WTC11 (cell line): ENCODE measurements at regions not wholly inside any gene's neighbourhood (a gene's known extent, or its start where the extent isn't known, plus 50 kb on each side); places are given as distances from the start of the nearest gene placed in this dataset.

Source experiments
- ATAC-seq: fragments of 200-7000 bp; cut with Tn5 transposase; 2 replicates; pipeline ENCODE4 v1.10.0; 2021; ENCODE audit warnings: mild to moderate bottlenecking, moderate library complexity
- CTCF ChIA-PET: fragments of 300-600 bp; sonication (Branson Sonifier 250); formaldehyde crosslinking; loops from one replicate; lab custom pipeline; 2021; ENCODE audit warnings: antibody characterized with exemption; lab: Charles Lee
- POLR2A ChIA-PET: fragments of 350-600 bp; sonication (Branson Sonifier 250); formaldehyde crosslinking; loops from one replicate; lab custom pipeline; 2021; ENCODE audit warnings: antibody characterized with exemption; lab: Charles Lee
- DNase-seq: peaks from one replicate; pipeline ENCODE4 v3.0.0; 2021; ENCODE audit warnings: low spot score
- H3K27ac Mint-ChIP-seq: 2 replicates; pipeline ENCODE4 v1.8.0; 2021; ENCODE audit warnings: mixed read lengths
- H3K27me3 Mint-ChIP-seq: 2 replicates; pipeline ENCODE4 v1.8.0; 2021; ENCODE audit warnings: low read depth, mild to moderate bottlenecking, moderate library complexity, mixed read lengths
- H3K36me3 Mint-ChIP-seq: 2 replicates; pipeline ENCODE4 v1.8.0; 2021; ENCODE audit warnings: mixed read lengths
- H3K4me1 Mint-ChIP-seq: 2 replicates; pipeline ENCODE4 v1.8.0; 2022; ENCODE audit warnings: mixed read lengths
- H3K4me3 Mint-ChIP-seq: 2 replicates; pipeline ENCODE4 v1.8.0; 2021; ENCODE audit warnings: mild to moderate bottlenecking, moderate library complexity, mixed read lengths
- H3K9me3 Mint-ChIP-seq: 2 replicates; pipeline ENCODE4 v1.8.0; 2021; ENCODE audit warnings: mixed read lengths
- CBFB ChIP-seq: sonication (generic); formaldehyde crosslinking; IDR thresholded peaks from 2 replicates; pipeline ENCODE4 v1.8.1; 2022; ENCODE audit warnings: mild to moderate bottlenecking, low read depth, missing genetic modification reagents
- ESRRA ChIP-seq: sonication (generic); formaldehyde crosslinking; IDR thresholded peaks from 2 replicates; pipeline ENCODE4 v1.8.1; 2022; ENCODE audit warnings: mild to moderate bottlenecking, missing genetic modification reagents, borderline replicate concordance
- ETV6 ChIP-seq: sonication (generic); formaldehyde crosslinking; IDR thresholded peaks from 2 replicates; pipeline ENCODE4 v1.8.1; 2022; ENCODE audit warnings: mild to moderate bottlenecking, missing genetic modification reagents
- FOXJ3 ChIP-seq: sonication (generic); formaldehyde crosslinking; IDR thresholded peaks from 2 replicates; pipeline ENCODE4 v1.9.0; 2021; ENCODE audit warnings: missing genetic modification reagents, mild to moderate bottlenecking, borderline replicate concordance
- IRF1 ChIP-seq: sonication (generic); formaldehyde crosslinking; IDR thresholded peaks from 2 replicates; pipeline ENCODE4 v1.8.0; 2023; ENCODE audit warnings: missing genetic modification reagents
- OVOL2 ChIP-seq: fragments of 250-450 bp; sonication (Bioruptor Pico); IDR thresholded peaks from 2 replicates; pipeline ENCODE4 v1.9.0; 2021; ENCODE audit warnings: mild to moderate bottlenecking, borderline replicate concordance
- SP1 ChIP-seq: sonication (generic); formaldehyde crosslinking; conservative IDR thresholded peaks from 2 replicates; pipeline ENCODE4 v1.8.1; 2022; ENCODE audit warnings: missing genetic modification reagents
- STAT6 ChIP-seq: sonication (generic); formaldehyde crosslinking; conservative IDR thresholded peaks from 2 replicates; pipeline ENCODE4 v1.8.1; 2023; ENCODE audit warnings: mild to moderate bottlenecking, low read depth, missing genetic modification reagents, moderate library complexity
- TEAD1 ChIP-seq: sonication (generic); formaldehyde crosslinking; IDR thresholded peaks from 2 replicates; pipeline ENCODE4 v1.8.0; 2022; ENCODE audit warnings: mild to moderate bottlenecking, missing genetic modification reagents
- ZBTB43 ChIP-seq: sonication (generic); formaldehyde crosslinking; IDR thresholded peaks from 2 replicates; pipeline ENCODE4 v1.8.1; 2023; ENCODE audit warnings: mild to moderate bottlenecking, missing genetic modification reagents
- ZNF281 ChIP-seq: sonication (generic); formaldehyde crosslinking; IDR thresholded peaks from 2 replicates; pipeline ENCODE4 v1.8.0; 2023; ENCODE audit warnings: mild to moderate bottlenecking, missing genetic modification reagents
- ZNF317 ChIP-seq: sonication (generic); formaldehyde crosslinking; IDR thresholded peaks from 2 replicates; pipeline ENCODE4 v1.8.1; 2023; ENCODE audit warnings: low read depth, mild to moderate bottlenecking, moderate library complexity, missing genetic modification reagents, borderline replicate concordance

- no peak for TF ChIP-seq ZBTB43 (CRISPR knock-in tag)
- no peak for TF ChIP-seq TEAD1 (CRISPR knock-in tag)
- no peak for TF ChIP-seq FOXJ3 (CRISPR knock-in tag)
These were observed 160.1 kb upstream of the SPRY4 start (continued) for GRCh38 chr5:142484821-142485387.

GRCh38 chr5:142482207-142482606 lies 157.4 kb upstream of the SPRY4 start:
- CTCF ChIA-PET = no interaction called here
- no peak overlapping the region for H3K27ac Mint-ChIP-seq
- no peak for ATAC-seq
- H3K9me3 Mint-ChIP-seq = peaks cover 44% of the 10 kb centered on the region
- H3K36me3 Mint-ChIP-seq = peaks cover 37% of the 10 kb centered on the region
- H3K4me1 Mint-ChIP-seq = no peaks in the 10 kb centered on the region
- POLR2A ChIA-PET = no interaction called here
- no peak overlapping the region for H3K4me3 Mint-ChIP-seq
- peaks cover 17% of the 10 kb centered on the region for H3K27me3 Mint-ChIP-seq
- TF ChIP-seq STAT6 (CRISPR knock-in tag) (no peak), SP1 (no peak), CBFB (CRISPR knock-in tag) (no peak), TEAD1 (CRISPR knock-in tag) (no peak), OVOL2 (CRISPR knock-in tag) (no peak), ZBTB43 (CRISPR knock-in tag) (no peak), IRF1 (CRISPR knock-in tag) (no peak), ESRRA (CRISPR knock-in tag) (no peak)
- TF ChIP-seq, all 79 proteins: peak for 0
- DNase-seq = no peak

GRCh38 chr5:142481410-142481809 lies 156.6 kb upstream of the SPRY4 start:
- no peak for ATAC-seq
- H3K4me1 Mint-ChIP-seq = peaks cover 4% of the 10 kb centered on the region
- H3K4me3 Mint-ChIP-seq = no peak overlapping the region
- TF ChIP-seq ZNF317 (CRISPR knock-in tag) (no peak), ETV6 (CRISPR knock-in tag) (no peak), ZNF281 (no peak)
- peaks cover 17% of the 10 kb centered on the region for H3K27me3 Mint-ChIP-seq
- ChIA-PET POLR2A (no interaction called here), CTCF (no interaction called here)
- H3K36me3 Mint-ChIP-seq = peaks cover 37% of the 10 kb centered on the region
- no peak for DNase-seq
- peaks cover 41% of the 10 kb centered on the region for H3K9me3 Mint-ChIP-seq
- H3K27ac Mint-ChIP-seq = no peak overlapping the region
